ENCODE measurements at regions not wholly inside any gene's neighbourhood (a gene's known extent, or its start where the extent isn't known, plus 50 kb on each side); places are given as distances from the start of the nearest gene placed in this dataset.

GRCh38 chr13:83815598-83815997, 66.7 kb downstream of the SLITRK1 start:
- ChIA-PET CTCF (ENCODE audit: unreplicated experiment) (no interaction called here), POLR2A (no interaction called here)
- Histone ChIP-seq H3K9me3 (ENCODE audit: low read length) (0 out of 2 replicates have a peak, but pooled peaks cover 10% of the 10 kb centered on the region), H3K36me3 (ENCODE audit: insufficient read depth, low read length) (no peaks in the 10 kb centered on the region), H3K4me1 (ENCODE audit: insufficient read depth, low read length, poor library complexity, severe bottlenecking) (no peaks in the 10 kb centered on the region), H3K4me2 (ENCODE audit: low read length) (no peak overlapping the region), H3K4me3 (ENCODE audit: low read depth, low read length, poor library complexity, severe bottlenecking) (no peak overlapping the region), H3K9me2 (ENCODE audit: insufficient read depth, low read length) (no peaks in the 10 kb centered on the region), H3K79me2 (ENCODE audit: insufficient read depth, low read depth, low read length) (no peaks in the 10 kb centered on the region), H4K20me1 (ENCODE audit: insufficient read depth, low read length) (no peaks in the 10 kb centered on the region), H2AFZ (ENCODE audit: low read length) (no peak overlapping the region), H3K27ac (ENCODE audit: low read depth, low read length, poor library complexity, severe bottlenecking) (no peak overlapping the region)
- no TSS peak for BruUV-seq (replicated peaks)
- no peak for TF ChIP-seq EZH2phosphoT487 (IDR thresholded peaks at IDR 0.05; ENCODE audit: borderline replicate concordance, low read depth, low read length)
- no peak for TF ChIP-seq CTCF (conservative IDR thresholded peaks at IDR 0.05; ENCODE audit: low read length)
- intact Hi-C loops (cut with micrococcal nuclease; ENCODE audit: unreplicated experiment): no loop called here
- no peak for DNase-seq (ENCODE audit: low spot score)

- H2AFZ ChIP-seq (ENCODE audit: low read length): no peak overlapping the region
- H3K4me2 ChIP-seq (ENCODE audit: low read length): no peak overlapping the region
- H3K27ac ChIP-seq (ENCODE audit: low read depth, low read length, poor library complexity, severe bottlenecking): no peak overlapping the region
- no peak overlapping the region for H3K4me3 ChIP-seq (ENCODE audit: low read depth, low read length, poor library complexity, severe bottlenecking)
- H3K36me3 ChIP-seq (ENCODE audit: insufficient read depth, low read length): no peaks in the 10 kb centered on the region
- ChIA-PET POLR2A (no interaction called here), CTCF (ENCODE audit: unreplicated experiment) (no interaction called here)
- intact Hi-C loops (cut with micrococcal nuclease; ENCODE audit: unreplicated experiment): no loop called here
- H3K9me2 ChIP-seq (ENCODE audit: insufficient read depth, low read length): no peaks in the 10 kb centered on the region
- no TSS peak for BruUV-seq (replicated peaks)
- 0 out of 2 replicates have a peak, but pooled peaks cover 14% of the 10 kb centered on the region for H3K9me3 ChIP-seq (ENCODE audit: low read length)
- no peaks in the 10 kb centered on the region for H3K4me1 ChIP-seq (ENCODE audit: insufficient read depth, low read length, poor library complexity, severe bottlenecking)
- no peaks in the 10 kb centered on the region for H4K20me1 ChIP-seq (ENCODE audit: insufficient read depth, low read length)
- DNase-seq (ENCODE audit: low spot score): no peak
- no peaks in the 10 kb centered on the region for H3K79me2 ChIP-seq (ENCODE audit: insufficient read depth, low read depth, low read length)
- TF ChIP-seq CTCF (conservative IDR thresholded peaks at IDR 0.05; ENCODE audit: low read length) (no peak), EZH2phosphoT487 (IDR thresholded peaks at IDR 0.05; ENCODE audit: borderline replicate concordance, low read depth, low read length) (no peak)
These were observed 72.1 kb downstream of the SLITRK1 start for GRCh38 chr13:83810136-83810535.

- Histone ChIP-seq H3K4me2 (ENCODE audit: low read length) (no peak overlapping the region), H2AFZ (ENCODE audit: low read length) (no peak overlapping the region), H3K27ac (ENCODE audit: low read depth, low read length, poor library complexity, severe bottlenecking) (no peak overlapping the region), H3K36me3 (ENCODE audit: insufficient read depth, low read length) (no peaks in the 10 kb centered on the region), H3K4me3 (ENCODE audit: low read depth, low read length, poor library complexity, severe bottlenecking) (no peak overlapping the region), H3K79me2 (ENCODE audit: insufficient read depth, low read depth, low read length) (no peaks in the 10 kb centered on the region), H4K20me1 (ENCODE audit: insufficient read depth, low read length) (no peaks in the 10 kb centered on the region), H3K9me2 (ENCODE audit: insufficient read depth, low read length) (no peaks in the 10 kb centered on the region), H3K4me1 (ENCODE audit: insufficient read depth, low read length, poor library complexity, severe bottlenecking) (no peaks in the 10 kb centered on the region), H3K9me3 (ENCODE audit: low read length) (0 out of 2 replicates have a peak, but pooled peaks cover 4% of the 10 kb centered on the region)
- POLR2A ChIA-PET: no interaction called here
- no TSS peak for BruUV-seq (replicated peaks)
- TF ChIP-seq EZH2phosphoT487 (IDR thresholded peaks at IDR 0.05; ENCODE audit: borderline replicate concordance, low read depth, low read length) (no peak), CTCF (conservative IDR thresholded peaks at IDR 0.05; ENCODE audit: low read length) (no peak)
- no peak for DNase-seq (ENCODE audit: low spot score)
- CTCF ChIA-PET (ENCODE audit: unreplicated experiment): no interaction called here
- intact Hi-C loops (cut with micrococcal nuclease; ENCODE audit: unreplicated experiment): no loop called here
These were observed 77.8 kb downstream of the SLITRK1 start for GRCh38 chr13:83804356-83804962.
